ENCODE measurements at regions not wholly inside any gene's neighbourhood (a gene's known extent, or its start where the extent isn't known, plus 50 kb on each side); places are given as distances from the start of the nearest gene placed in this dataset.

GRCh38 chr6:15145821-15146220, 100.0 kb upstream of the JARID2 start (continued):
- TF ChIP-seq ZNF112 (tag by site-specific recombination; IDR thresholded peaks at IDR 0.05) (no peak), ZNF292 (tag by site-specific recombination; IDR thresholded peaks at IDR 0.05; ENCODE audit: borderline replicate concordance, low read depth) (no peak), ZNF449 (tag by site-specific recombination; IDR thresholded peaks at IDR 0.05) (no peak), ZSCAN4 (tag by site-specific recombination; IDR thresholded peaks at IDR 0.05) (no peak), ZNF692 (tag by site-specific recombination; IDR thresholded peaks at IDR 0.05) (no peak), ATF2 (tag by site-specific recombination; IDR thresholded peaks at IDR 0.05; ENCODE audit: low read depth) (no peak), ZNF169 (tag by site-specific recombination; IDR thresholded peaks at IDR 0.05) (no peak), KLF16 (tag by site-specific recombination; IDR thresholded peaks at IDR 0.05) (no peak)

GRCh38 chr6:15147827-15148226, 98.0 kb upstream of the JARID2 start:
- POLR2A ChIA-PET = interaction anchor here (0.5 kb wide), 1 partner anchor 252 kb away, joined by 5 read pairs; no protein-coding TSS in a partner anchor
- peaks cover 5% of the 10 kb centered on the region for H3K4me1 ChIP-seq (ENCODE audit: control insufficient read depth, insufficient read depth, low read length)
- H3K4me3 ChIP-seq (ENCODE audit: low read depth, low read length) = no peak overlapping the region
- H3K9me3 ChIP-seq (ENCODE audit: control insufficient read depth, insufficient read depth, low read depth, low read length) = no peaks in the 10 kb centered on the region
- peak overlapping the region; percentile 53 for H3K27ac ChIP-seq (ENCODE audit: extremely low read depth, low read depth, low read length)
- no peaks in the 10 kb centered on the region for H3K36me3 ChIP-seq (ENCODE audit: control insufficient read depth in 2 of 2, insufficient read depth in 1 of 2, low read length in 2 of 2)
- TF ChIP-seq ZNF335 (tag by site-specific recombination; conservative IDR thresholded peaks at IDR 0.05) = peak; percentile 49
- no peak for TF ChIP-seq GLI2 (tag by site-specific recombination; IDR thresholded peaks at IDR 0.05; ENCODE audit: borderline replicate concordance, low read depth)
- no peak for TF ChIP-seq GLIS1 (tag by site-specific recombination; IDR thresholded peaks at IDR 0.05)
- no peak for TF ChIP-seq ZNF510 (tag by site-specific recombination; IDR thresholded peaks at IDR 0.05; ENCODE audit: insufficient replicate concordance)
- CTCF ChIA-PET = interaction anchor here (0.5 to 0.6 kb wide), 2 partner anchors 564 to 682 kb away, joined by 3 read pairs; no protein-coding TSS in a partner anchor

GRCh38 chr6:15148356-15148946, 97.4 kb upstream of the JARID2 start:
- Histone ChIP-seq H3K27ac (ENCODE audit: extremely low read depth, low read depth, low read length) (peak overlapping the region; percentile 53), H3K9me3 (ENCODE audit: control insufficient read depth, insufficient read depth, low read depth, low read length) (no peaks in the 10 kb centered on the region), H3K4me3 (ENCODE audit: low read depth, low read length) (no peak overlapping the region), H3K4me1 (ENCODE audit: control insufficient read depth, insufficient read depth, low read length) (peaks cover 5% of the 10 kb centered on the region), H3K36me3 (ENCODE audit: control insufficient read depth in 2 of 2, insufficient read depth in 1 of 2, low read length in 2 of 2) (no peaks in the 10 kb centered on the region)
- CTCF ChIA-PET = interaction anchor here (0.5 to 0.7 kb wide), 2 partner anchors 462 to 682 kb away, joined by 3 to 5 read pairs; no protein-coding TSS in a partner anchor
- POLR2A ChIA-PET = interaction anchor here (0.5 kb wide), 1 partner anchor 252 kb away, joined by 5 read pairs; no protein-coding TSS in a partner anchor
- TF ChIP-seq SP3 (tag by site-specific recombination; IDR thresholded peaks at IDR 0.05) (no peak), REST (tag by site-specific recombination; IDR thresholded peaks at IDR 0.05) (peak; percentile 27; the same call in 1 of the 2 replicates), ELK4 (IDR thresholded peaks at IDR 0.05; ENCODE audit: borderline replicate concordance, low read depth, low read length) (no peak), ZNF623 (tag by site-specific recombination; IDR thresholded peaks at IDR 0.05) (no peak), KLF1 (tag by site-specific recombination; IDR thresholded peaks at IDR 0.05) (no peak), HOXC10 (CRISPR knock-in tag; IDR thresholded peaks at IDR 0.05) (no peak), ZBTB48 (tag by site-specific recombination; IDR thresholded peaks at IDR 0.05) (no peak), EGR2 (tag by site-specific recombination; IDR thresholded peaks at IDR 0.05; ENCODE audit: low read depth) (no peak), PRDM1 (tag by site-specific recombination; IDR thresholded peaks at IDR 0.05) (peak; percentile 72), ZNF24 (tag by site-specific recombination; IDR thresholded peaks at IDR 0.05) (peak; percentile 65; the same call in 1 of the 2 replicates), ZNF747 (tag by site-specific recombination; IDR thresholded peaks at IDR 0.05) (no peak)
